ENCODE measurements at regions not wholly inside any gene's neighbourhood (a gene's known extent, or its start where the extent isn't known, plus 50 kb on each side); places are given as distances from the start of the nearest gene placed in this dataset.
A peak's percentile ranks its signal among the peaks of the same experiment; 100 is the strongest.

- DNase-seq (ENCODE audit: low spot score): no peak
Measured at GRCh38 chr12:61797266-61797665, 462.9 kb upstream of the USP15 start.

- DNase-seq (ENCODE audit: low spot score): no peak
Measured at GRCh38 chr12:61798778-61799177, 461.4 kb upstream of the USP15 start.

GRCh38 chr12:61804301-61804700, 455.9 kb upstream of the USP15 start:
- DNase-seq (ENCODE audit: low spot score): no peak

GRCh38 chr12:61808856-61809255, 451.3 kb upstream of the USP15 start:
- no peak for DNase-seq (ENCODE audit: low spot score)

- DNase-seq (ENCODE audit: low spot score): no peak
Measured at GRCh38 chr12:61810486-61810885, 449.7 kb upstream of the USP15 start.

DNA sequence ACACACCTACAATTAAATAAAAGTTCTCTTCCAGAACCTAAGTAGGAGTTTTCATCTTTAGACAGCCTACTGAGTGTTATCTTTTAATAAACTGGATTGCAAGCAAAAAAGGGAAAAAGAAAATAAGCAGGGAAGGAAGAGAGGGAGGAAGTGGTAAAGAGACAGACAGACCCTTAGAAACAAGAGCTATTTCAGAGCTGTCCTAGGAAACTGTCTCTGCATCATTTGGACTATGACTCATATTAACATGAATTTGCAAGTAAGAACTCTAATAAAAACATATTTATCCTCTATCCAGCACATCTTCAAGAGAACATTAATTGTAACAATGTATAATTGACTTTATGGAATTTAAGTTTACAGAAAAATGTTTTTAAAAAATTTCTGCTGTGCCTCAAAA, 438.8 kb upstream of the USP15 start:
- DNase-seq (ENCODE audit: low spot score): no peak

DNA sequence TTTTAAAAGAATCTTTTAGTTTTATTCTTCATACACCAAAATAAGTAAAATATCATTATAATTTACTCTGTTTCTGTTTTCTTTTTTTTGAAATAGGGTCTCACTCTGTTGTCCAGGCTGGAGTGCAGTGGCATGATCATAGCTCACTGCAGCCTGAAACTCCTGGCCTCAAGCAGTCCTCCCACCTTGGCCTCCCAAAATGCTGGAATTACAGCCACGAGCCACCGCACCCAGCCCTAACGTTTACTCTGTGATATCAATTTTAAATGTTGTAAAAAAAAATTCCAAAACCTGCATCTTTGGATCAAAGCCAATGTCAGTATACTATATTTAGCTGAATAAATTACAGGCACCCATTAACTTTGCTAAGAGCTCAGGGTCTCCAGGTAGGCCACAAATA, 437.1 kb upstream of the USP15 start:
- no peak for DNase-seq (ENCODE audit: low spot score)

DNA sequence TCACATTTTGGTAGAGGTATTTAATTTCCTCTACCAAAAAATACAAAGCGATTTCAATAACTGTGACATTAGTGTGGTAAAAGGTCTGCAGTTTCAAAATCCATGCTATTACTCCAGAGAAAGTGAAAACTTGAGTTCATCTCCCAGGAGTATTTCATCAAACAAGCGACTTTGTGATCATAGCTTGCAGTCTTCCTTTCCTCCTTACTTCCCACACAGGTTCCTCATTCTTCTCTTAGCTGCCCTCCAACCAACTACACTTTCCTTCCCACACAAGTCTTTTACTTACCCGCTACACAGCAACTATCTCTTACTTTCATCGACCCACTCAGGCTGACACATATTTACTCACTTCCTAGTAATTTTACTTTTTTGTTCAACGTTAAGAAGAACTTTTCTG, 413.4 kb upstream of the USP15 start:
- DNase-seq (ENCODE audit: low spot score): no peak

DNA sequence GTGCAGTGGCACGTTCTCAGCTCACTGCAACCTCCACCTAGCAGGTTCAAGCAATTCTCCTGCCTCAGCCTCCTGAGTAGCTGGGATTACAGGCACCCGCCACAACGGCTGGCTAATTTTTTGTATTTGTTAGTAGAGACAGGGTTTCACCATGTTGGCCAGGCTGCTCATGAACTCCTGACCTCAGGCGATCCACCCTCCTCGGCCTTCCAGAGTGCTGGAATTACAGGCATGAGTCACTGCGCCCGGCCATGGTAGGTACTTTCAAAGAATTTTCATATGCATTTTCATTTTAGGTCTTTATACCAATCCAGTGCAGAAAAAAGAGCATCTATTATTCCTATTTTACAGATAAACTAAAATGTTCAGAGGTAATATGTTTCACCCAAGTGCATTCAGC, 411.3 kb upstream of the USP15 start:
- no peak for DNase-seq (ENCODE audit: low spot score)

DNA sequence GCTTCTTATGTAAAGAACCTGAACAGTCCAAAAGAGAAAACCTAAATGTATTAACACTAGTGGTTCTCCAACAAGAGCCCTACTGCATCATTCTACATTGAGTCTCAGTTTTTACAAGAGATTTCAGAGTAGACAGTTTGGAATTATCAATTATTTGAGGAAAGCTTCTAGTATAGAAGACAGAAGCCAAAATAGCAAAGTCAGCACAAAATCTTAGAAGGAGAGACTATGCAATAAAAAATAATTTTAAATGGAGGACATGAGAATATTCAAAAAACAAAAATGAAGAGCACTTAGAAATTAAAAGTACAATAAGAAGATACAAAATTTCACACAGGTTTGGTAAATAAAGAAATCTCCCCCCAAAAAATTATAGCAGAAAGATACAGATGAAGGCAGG, 406.3 kb upstream of the USP15 start:
- DNase-seq (ENCODE audit: low spot score): no peak

DNA sequence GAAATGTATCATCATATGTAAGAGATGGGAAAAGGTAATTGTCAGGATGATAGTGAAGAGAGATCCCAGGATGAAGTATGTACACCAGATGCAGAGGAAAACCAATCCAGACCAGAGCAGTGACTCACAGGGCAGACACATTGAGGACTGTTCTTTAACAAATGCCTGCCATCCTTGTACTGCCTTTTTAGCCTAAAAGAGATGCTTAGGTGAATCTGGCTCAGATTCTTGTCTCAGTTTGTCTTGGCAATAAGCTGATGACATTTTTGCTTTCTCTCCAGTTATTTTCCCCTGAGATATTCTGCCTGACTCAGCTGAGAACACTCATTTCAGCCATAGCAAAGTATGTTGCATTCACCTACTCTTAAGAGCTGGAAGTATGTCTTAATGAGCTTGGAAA, 405.3 kb upstream of the USP15 start:
- DNase-seq (ENCODE audit: low spot score): no peak

GRCh38 chr12:61857968-61858367, 402.2 kb upstream of the USP15 start:
- no peak for DNase-seq (ENCODE audit: low spot score)

- DNase-seq (ENCODE audit: low spot score): no peak
Measured at GRCh38 chr12:61860451-61860850, 399.8 kb upstream of the USP15 start.

- no peak for DNase-seq (ENCODE audit: low spot score)
Measured at GRCh38 chr12:61862986-61863385, 397.2 kb upstream of the USP15 start.

DNA sequence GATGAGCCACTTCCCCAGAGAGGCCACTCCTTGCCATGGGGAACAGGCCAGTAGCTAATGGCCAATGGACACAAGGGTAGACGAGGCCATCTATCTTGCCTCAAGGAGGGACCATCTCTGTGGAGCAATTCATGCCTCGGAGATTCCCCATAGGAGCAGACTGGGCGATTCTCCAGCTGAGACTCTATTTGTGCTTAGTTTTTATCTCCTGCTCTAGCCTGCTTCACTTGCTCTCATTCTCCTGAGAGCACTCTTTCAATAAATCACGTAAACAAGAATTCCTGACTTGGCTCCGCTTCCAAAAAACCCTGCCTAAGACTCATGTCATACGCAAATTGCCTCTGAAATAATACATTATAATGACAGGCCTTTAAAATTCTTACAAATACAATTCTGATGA, 396.4 kb upstream of the USP15 start:
- no peak for DNase-seq (ENCODE audit: low spot score)

DNA sequence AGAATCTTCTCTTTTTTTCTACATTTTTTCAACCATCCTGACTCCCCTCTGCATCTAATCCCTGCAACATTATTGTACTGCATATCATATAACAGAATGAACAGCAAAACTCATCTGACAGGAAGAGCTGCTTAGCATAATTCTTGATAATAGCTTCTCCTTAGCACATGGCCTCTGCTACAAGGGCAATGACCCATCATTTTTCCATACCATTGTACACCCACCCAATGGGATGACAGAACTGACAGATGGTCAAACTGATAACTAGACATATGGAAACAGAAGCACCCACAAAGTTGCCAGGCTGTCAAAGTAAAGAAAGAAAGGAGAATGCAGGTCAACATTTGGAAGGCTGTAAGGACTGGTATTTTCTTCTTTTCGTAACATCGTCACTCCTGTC, 390.4 kb upstream of the USP15 start:
- no peak for DNase-seq (ENCODE audit: low spot score)

GRCh38 chr12:61870658-61871484, 389.3 kb upstream of the USP15 start:
- peak; percentile 28 for DNase-seq (ENCODE audit: low spot score)

- DNase-seq (ENCODE audit: low spot score): no peak
Measured at GRCh38 chr12:61871485-61871810, 388.8 kb upstream of the USP15 start.

GRCh38 chr12:61879229-61879628, 381.0 kb upstream of the USP15 start:
- DNase-seq (ENCODE audit: low spot score): no peak

DNA sequence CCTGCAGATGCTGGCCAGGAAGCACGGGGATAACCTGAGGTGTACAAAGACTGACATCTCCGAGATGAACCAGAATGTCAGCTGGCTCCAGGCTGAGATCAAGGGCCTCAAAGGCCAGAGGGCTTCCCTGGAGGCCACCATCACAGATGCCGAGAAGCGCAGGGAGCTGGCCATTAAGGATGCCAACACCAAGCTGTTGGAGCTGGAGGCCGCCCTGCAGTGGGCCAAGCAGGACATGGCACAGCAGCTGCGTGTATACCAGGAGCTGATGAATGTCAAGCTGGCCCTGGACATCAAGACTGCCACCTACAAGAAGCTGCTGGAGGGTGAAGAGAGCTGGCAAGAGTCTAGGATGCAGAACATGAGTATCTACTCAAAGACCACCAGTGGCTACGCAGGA, 380.0 kb upstream of the USP15 start:
- DNase-seq (ENCODE audit: low spot score): no peak

DNA sequence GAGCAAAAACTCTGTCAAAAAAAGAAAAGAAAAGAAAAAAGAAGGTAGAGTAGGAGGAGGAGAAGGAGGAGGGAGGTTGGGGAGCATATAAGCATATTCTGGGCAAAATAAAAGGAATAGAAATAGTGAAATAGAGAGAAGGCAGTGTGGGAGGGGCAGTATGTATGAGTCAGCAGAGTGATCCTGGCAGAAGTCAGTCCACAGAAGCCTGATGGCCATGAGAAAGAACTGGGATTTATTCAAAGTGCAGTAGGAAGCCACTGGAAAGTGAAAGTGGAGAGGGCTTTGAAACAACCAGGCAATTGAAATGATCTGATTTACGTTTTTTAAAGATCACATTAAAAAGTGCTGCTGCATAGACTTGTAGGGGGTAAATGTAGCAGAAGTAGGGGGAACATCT, 368.6 kb upstream of the USP15 start:
- no peak for DNase-seq (ENCODE audit: low spot score)

GRCh38 chr12:61894168-61894567, 366.0 kb upstream of the USP15 start:
- no peak for DNase-seq (ENCODE audit: low spot score)

DNA sequence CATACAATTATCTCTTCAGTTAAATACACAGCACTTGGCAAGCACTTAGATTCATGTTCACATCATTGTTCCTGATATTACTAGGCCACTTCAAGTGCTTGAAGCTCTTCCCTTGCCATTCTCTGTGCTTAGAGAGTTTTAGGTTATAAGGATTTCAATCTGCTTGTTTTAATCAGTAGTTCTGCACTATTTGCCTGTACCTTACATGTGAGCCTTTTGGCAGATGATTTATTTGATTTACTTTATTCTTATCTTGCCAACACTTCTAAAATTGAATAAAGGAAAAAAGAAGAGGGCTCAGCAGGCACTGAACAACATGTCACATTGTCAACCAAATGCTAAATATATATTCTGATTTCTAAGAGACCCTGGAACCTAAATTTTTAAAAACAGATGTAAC, 363.8 kb upstream of the USP15 start:
- DNase-seq (ENCODE audit: low spot score): no peak

GRCh38 chr12:61902403-61902802, 357.8 kb upstream of the USP15 start:
- DNase-seq (ENCODE audit: low spot score): no peak

GRCh38 chr12:61911113-61911512, 349.1 kb upstream of the USP15 start:
- DNase-seq (ENCODE audit: low spot score): no peak

Measured in CD4-positive, alpha-beta T cell treated with Interleukin-2 at 100 ng/mL for 4 hours (primary cell).